IPS-20b (cell line): ENCODE measurements at regions not wholly inside any gene's neighbourhood (a gene's known extent, or its start where the extent isn't known, plus 50 kb on each side); places are given as distances from the start of the nearest gene placed in this dataset.

Source experiments
- H3K27ac ChIP-seq: one replicate; pipeline ENCODE4 v1.5.1; 2013; ENCODE audit warnings: low read length
- H3K27me3 ChIP-seq: 2 replicates; pipeline ENCODE4 v1.6.1; 2013; ENCODE audit warnings: mild to moderate bottlenecking, low read length, inconsistent platforms; ENCODE audit not compliant: insufficient read depth
- H3K36me3 ChIP-seq: 2 replicates; pipeline ENCODE4 v1.6.1; 2013; ENCODE audit warnings: low read depth, mild to moderate bottlenecking, inconsistent platforms, low read length, moderate library complexity; ENCODE audit not compliant: insufficient read depth
- H3K4me1 ChIP-seq: 2 replicates; pipeline ENCODE4 v1.6.1; 2013; ENCODE audit warnings: mild to moderate bottlenecking, control low read depth, inconsistent platforms, low read length, moderate library complexity; ENCODE audit not compliant: insufficient read depth
- H3K4me3 ChIP-seq: 2 replicates; pipeline ENCODE4 v1.5.1; 2013; ENCODE audit warnings: mild to moderate bottlenecking, low read length, inconsistent platforms
- H3K9ac ChIP-seq: 2 replicates; pipeline ENCODE4 v1.6.1; 2013; ENCODE audit warnings: low read depth, mild to moderate bottlenecking, inconsistent platforms, low read length, moderate library complexity
- H3K9me3 ChIP-seq: 2 replicates; pipeline ENCODE4 v1.6.1; 2013; ENCODE audit warnings: mild to moderate bottlenecking, low read depth, low read length, inconsistent platforms; ENCODE audit not compliant: insufficient read depth

GRCh38 chr6:22709803-22710202 lies 140.4 kb downstream of the HDGFL1 start:
- Histone ChIP-seq H3K27ac (no peak overlapping the region), H3K4me1 (no peaks in the 10 kb centered on the region), H3K36me3 (no peaks in the 10 kb centered on the region), H3K27me3 (no peaks in the 10 kb centered on the region), H3K9me3 (no peaks in the 10 kb centered on the region), H3K4me3 (no peak overlapping the region), H3K9ac (no peak overlapping the region)

DNA sequence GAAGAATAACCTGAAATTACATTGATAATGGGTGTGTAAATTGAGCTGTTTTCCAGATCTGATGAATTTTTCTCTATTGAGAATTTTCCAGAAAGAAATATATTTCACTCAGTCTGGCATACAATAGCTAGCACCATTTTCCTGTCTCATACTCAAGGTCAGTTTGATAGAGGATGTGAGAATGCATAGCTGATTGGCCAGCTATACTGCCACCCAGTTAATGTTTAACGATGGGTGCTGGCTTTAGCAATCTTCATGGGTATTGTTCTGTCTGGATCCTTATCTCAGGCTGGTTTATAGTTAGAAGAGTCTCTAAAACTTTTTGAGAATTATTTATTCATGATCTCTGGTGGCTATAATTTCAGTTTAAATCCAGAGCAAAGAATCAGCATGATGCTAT lies 147.4 kb downstream of the HDGFL1 start:
- H3K9me3 ChIP-seq, result no peaks in the 10 kb centered on the region
- no peaks in the 10 kb centered on the region for H3K27me3 ChIP-seq
- H3K4me3 ChIP-seq, result no peak overlapping the region
- no peak overlapping the region for H3K27ac ChIP-seq
- H3K4me1 ChIP-seq, result no peaks in the 10 kb centered on the region
- H3K9ac ChIP-seq, result no peak overlapping the region
- no peaks in the 10 kb centered on the region for H3K36me3 ChIP-seq

GRCh38 chr6:22717915-22718314 lies 148.5 kb downstream of the HDGFL1 start:
- H3K4me3 ChIP-seq, result no peak overlapping the region
- no peak overlapping the region for H3K9ac ChIP-seq
- no peak overlapping the region for H3K27ac ChIP-seq
- H3K9me3 ChIP-seq, result peaks cover 6% of the 10 kb centered on the region
- no peaks in the 10 kb centered on the region for H3K4me1 ChIP-seq
- H3K27me3 ChIP-seq, result no peaks in the 10 kb centered on the region
- no peaks in the 10 kb centered on the region for H3K36me3 ChIP-seq

GRCh38 chr6:22722913-22723312 lies 153.5 kb downstream of the HDGFL1 start:
- H3K36me3 ChIP-seq, result no peaks in the 10 kb centered on the region
- no peak overlapping the region for H3K27ac ChIP-seq
- H3K9ac ChIP-seq, result no peak overlapping the region
- H3K4me3 ChIP-seq, result no peak overlapping the region
- no peaks in the 10 kb centered on the region for H3K4me1 ChIP-seq
- no peaks in the 10 kb centered on the region for H3K27me3 ChIP-seq
- H3K9me3 ChIP-seq, result peaks cover 14% of the 10 kb centered on the region

DNA sequence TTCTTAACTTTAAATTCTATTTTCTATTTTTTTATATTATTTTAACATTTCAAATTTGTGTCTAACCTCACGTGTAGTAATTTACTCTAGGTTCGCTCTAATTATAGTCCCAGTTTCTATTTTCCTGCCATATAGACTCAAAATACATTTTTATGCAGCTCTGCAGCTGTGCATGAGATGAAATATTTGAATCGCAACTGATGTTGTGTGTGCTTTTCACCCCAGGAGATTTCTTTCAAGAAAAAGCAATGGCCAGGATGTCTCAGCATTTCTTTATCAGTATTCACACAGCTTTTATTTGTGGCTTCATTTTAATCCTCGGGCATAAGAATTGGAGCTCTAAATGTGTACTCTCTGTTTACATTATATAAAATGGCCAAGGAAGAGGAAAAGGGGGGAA lies 157.6 kb downstream of the HDGFL1 start:
- Histone ChIP-seq H3K27ac (no peak overlapping the region), H3K9me3 (peaks cover 14% of the 10 kb centered on the region), H3K4me3 (no peak overlapping the region), H3K4me1 (no peaks in the 10 kb centered on the region), H3K27me3 (no peaks in the 10 kb centered on the region), H3K36me3 (no peaks in the 10 kb centered on the region), H3K9ac (no peak overlapping the region)

- Histone ChIP-seq H3K9ac (no peak overlapping the region), H3K4me1 (no peaks in the 10 kb centered on the region), H3K27ac (no peak overlapping the region), H3K27me3 (no peaks in the 10 kb centered on the region), H3K36me3 (no peaks in the 10 kb centered on the region), H3K9me3 (peaks cover 11% of the 10 kb centered on the region), H3K4me3 (no peak overlapping the region)
Measured at GRCh38 chr6:22727710-22728109, 158.3 kb downstream of the HDGFL1 start.

GRCh38 chr6:22732176-22732970 lies 163.0 kb downstream of the HDGFL1 start:
- no peaks in the 10 kb centered on the region for H3K36me3 ChIP-seq
- H3K9me3 ChIP-seq, result no peaks in the 10 kb centered on the region
- H3K4me3 ChIP-seq, result no peak overlapping the region
- H3K27me3 ChIP-seq, result no peaks in the 10 kb centered on the region
- no peaks in the 10 kb centered on the region for H3K4me1 ChIP-seq
- H3K27ac ChIP-seq, result no peak overlapping the region
- no peak overlapping the region for H3K9ac ChIP-seq

GRCh38 chr6:22736740-22737139 lies 167.4 kb downstream of the HDGFL1 start:
- Histone ChIP-seq H3K27ac (no peak overlapping the region), H3K9me3 (no peaks in the 10 kb centered on the region), H3K9ac (no peak overlapping the region), H3K36me3 (no peaks in the 10 kb centered on the region), H3K27me3 (no peaks in the 10 kb centered on the region), H3K4me3 (no peak overlapping the region), H3K4me1 (peaks cover 5% of the 10 kb centered on the region; the same call in 1 of the 2 replicates)

GRCh38 chr6:22737331-22737730 lies 168.0 kb downstream of the HDGFL1 start:
- no peaks in the 10 kb centered on the region for H3K27me3 ChIP-seq
- no peaks in the 10 kb centered on the region for H3K9me3 ChIP-seq
- no peak overlapping the region for H3K9ac ChIP-seq
- no peak overlapping the region for H3K4me3 ChIP-seq
- no peak overlapping the region for H3K27ac ChIP-seq
- H3K4me1 ChIP-seq, result peaks cover 5% of the 10 kb centered on the region; the same call in 1 of the 2 replicates
- H3K36me3 ChIP-seq, result no peaks in the 10 kb centered on the region

DNA sequence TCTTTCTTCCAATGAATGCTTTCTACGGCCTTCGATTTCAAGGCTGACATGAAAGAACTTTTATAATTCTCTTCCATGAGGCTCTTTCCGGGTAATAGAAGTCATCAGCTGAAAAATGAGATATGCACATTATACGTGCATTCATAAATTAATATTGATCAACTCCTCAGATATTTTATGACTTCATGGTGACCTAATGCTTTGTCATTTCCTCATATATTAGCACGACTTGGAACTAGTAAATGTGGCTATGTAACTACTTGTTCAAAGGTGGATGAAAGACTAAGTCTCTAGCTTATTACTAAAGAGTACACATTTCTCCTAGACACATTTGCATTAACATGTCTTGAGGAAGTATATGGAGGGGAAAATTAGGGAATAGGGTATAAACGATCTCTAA lies 168.8 kb downstream of the HDGFL1 start:
- H3K27me3 ChIP-seq, result no peaks in the 10 kb centered on the region
- no peak overlapping the region for H3K27ac ChIP-seq
- H3K9me3 ChIP-seq, result no peaks in the 10 kb centered on the region
- H3K9ac ChIP-seq, result no peak overlapping the region
- H3K4me1 ChIP-seq, result peaks cover 5% of the 10 kb centered on the region; the same call in 1 of the 2 replicates
- H3K4me3 ChIP-seq, result no peak overlapping the region
- H3K36me3 ChIP-seq, result no peaks in the 10 kb centered on the region

DNA sequence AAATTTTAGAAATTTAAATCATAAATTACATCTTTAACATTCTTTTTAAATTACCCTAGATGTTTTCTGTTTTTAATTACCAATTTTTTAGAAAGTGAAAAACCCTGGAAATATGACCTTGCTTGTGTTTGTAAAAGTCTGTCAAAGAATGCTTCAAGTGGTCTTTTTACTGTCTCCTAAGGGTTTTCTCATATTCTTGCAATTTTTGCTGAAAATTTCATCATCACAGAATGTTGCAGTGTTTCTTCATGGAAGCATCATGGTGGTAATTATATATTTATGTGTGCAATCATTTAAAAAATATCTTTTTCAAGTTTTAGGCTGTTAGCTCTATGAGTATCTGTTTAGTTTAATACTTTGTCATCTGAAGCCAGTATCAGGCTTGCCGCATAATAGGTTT lies 178.2 kb downstream of the HDGFL1 start:
- Histone ChIP-seq H3K27ac (no peak overlapping the region), H3K9me3 (no peaks in the 10 kb centered on the region), H3K4me3 (no peak overlapping the region), H3K4me1 (no peaks in the 10 kb centered on the region), H3K9ac (no peak overlapping the region), H3K36me3 (no peaks in the 10 kb centered on the region), H3K27me3 (no peaks in the 10 kb centered on the region)

DNA sequence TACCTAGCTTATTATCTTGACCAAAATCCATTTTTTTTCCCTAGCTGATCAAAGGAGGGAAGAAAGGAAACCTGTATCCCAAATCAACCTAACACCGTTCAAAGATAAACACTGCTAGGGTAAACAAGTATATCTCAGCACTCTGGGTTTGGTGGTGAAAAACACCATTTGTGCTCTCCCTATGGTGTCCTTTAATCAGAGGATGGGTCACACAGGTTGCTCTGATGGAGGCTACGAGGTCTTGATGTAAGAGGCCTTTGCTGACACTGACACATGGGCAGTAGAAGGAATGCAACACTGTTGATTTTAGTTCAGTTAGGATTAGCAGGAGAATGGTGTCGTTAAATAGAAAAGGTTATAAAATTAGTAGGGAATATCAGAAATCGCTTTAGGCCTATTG lies 179.3 kb downstream of the HDGFL1 start:
- Histone ChIP-seq H3K36me3 (no peaks in the 10 kb centered on the region), H3K27ac (no peak overlapping the region), H3K4me3 (no peak overlapping the region), H3K27me3 (no peaks in the 10 kb centered on the region), H3K4me1 (no peaks in the 10 kb centered on the region), H3K9ac (no peak overlapping the region), H3K9me3 (no peaks in the 10 kb centered on the region)
